ENCODE measurements at regions not wholly inside any gene's neighbourhood (a gene's known extent, or its start where the extent isn't known, plus 50 kb on each side); places are given as distances from the start of the nearest gene placed in this dataset.

DNA sequence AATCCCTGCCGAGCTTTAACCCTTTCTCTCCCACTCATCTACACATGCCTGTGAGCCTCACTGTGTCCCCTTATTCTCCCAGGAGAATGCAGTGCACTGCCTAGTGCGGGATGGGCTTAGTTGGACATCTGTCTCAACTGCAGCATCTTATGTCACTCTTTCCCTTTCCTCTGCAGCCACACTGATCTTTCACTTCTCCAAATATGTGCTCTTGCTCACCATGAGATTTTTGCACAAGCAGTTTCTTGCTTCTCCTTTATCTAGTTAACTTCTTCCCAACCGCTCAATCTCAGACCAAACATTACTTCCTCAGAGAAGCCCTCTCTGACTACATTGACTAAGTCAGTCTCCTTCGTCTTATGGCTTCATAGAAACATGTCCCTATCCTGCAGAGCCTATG, 292.3 kb downstream of the KBTBD8 start:
- no peak for DNase-seq

DNA sequence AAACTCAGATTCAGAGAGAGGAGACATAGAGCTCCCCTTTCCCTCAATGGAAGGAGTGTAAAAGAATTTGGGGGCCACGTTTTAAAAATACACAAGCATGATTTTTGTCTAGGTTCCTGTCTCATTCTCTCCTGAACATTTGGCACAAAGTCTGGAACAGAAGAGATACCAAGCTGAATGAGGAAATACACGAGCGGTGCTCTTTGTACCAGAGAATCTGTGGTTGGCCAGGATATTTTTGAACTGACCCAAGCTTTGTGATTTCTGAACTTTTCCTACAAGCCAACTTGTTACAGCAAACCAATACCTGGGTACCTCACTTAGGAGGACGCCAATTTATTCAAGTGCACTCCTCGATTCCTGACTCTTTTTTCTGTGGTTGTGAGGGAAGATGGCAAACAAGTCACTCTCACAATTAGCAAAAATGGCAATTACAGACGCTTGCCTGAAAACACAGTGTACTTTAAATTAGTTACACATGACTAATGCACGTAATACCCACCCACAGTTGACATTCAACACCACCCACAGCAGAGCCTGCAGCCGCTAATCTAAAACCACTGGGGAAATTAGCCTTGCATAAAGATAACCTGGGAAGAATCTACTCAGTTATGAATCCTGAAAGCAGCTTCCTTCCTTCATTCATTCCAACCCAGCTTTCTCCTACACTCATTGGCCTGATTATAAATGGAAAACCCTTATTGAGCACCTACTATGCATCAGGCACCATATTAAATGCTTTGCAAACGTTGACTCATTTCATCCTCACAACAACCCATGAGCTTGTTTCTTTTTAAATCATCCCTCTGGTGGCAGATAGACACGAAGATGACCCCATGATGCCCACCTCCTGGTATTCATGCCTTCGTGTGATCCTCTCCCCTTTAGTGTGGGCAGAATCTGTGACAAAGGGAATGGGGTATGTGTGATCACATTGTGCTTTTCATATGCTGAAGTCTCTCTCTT, 293.5 kb downstream of the KBTBD8 start:
- no peak for DNase-seq

DNA sequence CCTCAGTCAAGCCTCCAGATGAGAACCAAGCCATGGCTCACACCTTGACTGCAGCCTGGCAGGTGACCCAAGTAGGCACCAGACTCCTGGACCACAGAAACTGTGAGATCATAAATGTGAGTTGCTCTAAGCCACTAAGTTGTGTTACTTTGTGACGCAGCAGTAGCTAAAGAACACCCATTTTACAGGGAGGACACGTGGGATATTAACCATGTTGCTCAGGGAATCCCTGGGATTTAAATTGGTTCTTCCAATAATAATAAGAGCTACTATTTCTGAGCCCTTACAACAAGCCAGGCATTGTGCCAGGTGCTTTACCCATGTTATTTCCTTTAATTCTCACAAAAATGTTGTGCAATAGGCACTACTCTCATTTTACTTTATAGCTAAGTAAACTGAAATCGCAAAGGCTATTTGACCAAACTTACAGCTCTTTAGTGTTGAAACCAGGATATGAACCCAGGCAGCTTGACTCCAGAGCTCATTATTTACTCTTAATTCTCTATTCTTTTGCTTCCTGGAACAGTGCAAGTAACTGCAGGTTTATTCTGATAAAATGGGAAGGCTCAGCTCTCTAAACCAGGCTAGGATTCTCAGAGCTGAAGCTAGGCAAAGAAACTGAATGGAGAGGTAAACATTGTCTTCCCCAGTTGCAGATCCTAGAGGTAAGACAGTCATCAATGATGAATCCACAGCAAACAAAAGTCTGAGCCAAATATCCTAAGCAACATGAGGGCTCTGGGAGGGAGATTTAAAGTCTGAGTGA, 294.4 kb downstream of the KBTBD8 start:
- DNase-seq, result no peak

DNA sequence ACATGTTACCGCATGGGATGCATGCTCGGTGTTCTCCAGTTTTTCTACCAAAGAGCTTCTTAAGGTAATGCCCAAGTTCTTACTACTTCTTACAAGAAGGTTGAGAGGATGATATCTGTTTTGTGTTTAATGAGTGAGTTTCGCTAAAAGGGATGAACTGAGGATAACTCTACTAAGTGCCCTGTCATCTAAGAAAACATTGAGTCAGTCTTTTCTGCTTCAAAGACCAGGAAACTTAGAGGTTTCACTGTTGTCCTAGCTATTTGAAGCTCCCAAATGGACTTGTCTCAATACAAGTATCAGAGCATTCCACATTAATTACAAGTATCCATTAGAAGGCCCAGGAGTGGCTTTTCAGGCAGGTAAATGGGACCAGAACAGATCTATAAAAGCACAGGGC, 296.2 kb downstream of the KBTBD8 start:
- no peak for DNase-seq

DNA sequence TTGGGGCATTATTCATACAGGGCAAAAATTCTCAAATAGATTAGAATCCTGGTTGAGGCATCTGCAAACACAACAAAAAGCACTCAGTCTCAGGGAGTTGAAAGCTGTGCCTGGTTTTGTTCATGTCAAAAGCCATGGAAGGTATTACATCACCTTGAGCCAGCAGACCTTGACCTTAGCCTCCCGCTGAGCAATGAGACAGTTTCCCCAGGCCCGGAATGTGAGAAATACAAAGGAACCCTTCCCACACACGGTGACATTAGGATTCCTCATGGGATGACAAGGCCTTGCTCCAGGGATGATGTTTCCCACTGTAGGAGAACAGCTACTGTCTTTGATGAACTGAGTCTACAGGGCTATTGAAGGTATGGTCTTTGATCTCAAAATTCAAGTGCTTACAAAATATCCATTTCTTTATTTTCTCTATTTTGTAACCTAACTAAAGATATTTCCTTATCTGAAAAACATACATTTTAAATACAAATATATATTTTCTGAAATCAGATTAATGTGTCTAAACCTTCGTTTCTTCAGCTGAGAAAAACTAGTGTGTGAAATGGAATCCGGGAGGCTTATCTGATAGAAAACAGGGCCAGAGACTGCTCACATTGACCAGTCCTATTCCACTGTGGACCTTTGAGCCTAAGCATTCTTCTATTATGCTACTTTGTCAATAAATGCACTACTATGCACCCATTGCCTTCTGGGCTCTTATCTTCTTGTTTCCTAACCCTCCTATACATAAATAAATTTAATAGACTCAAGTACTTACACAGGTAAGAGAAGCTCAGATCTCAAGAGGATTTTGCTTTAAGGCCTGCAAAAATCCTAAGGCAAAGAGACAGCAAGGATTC, 298.2 kb downstream of the KBTBD8 start:
- DNase-seq, result no peak

DNA sequence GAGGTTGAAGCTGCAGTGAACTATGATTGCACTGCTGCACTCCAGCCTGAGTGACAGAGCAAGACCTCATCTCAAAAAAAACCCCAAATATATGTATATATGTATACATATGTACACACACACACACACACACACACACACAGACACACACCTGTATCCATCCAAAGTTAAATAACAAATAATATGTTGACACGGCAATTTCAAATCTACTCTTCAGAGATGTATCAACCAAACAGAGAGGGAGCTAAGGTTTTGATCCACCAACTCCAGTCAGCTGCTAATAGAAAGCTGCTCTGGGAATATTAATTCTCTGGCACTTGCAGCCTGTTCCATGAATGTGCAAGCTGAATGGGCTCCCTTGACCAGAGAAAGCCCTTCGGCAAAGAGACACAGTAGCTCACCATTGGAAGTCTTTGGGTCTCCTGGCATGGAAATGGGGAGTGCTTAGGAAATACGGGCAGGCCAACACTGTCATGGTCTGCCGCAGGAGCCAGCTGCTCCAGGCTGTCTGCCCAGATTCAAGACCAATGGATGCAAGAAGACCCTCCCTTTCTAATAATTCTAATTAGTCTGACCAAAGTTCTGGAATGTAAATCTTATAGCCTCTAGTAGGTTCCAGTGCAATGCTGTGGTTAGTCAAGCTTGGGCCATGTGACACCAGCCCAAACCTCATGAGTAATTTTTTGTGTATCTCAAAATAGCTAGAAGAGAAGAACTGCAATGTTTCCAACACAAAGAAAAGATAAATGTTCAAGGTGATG, 299.8 kb downstream of the KBTBD8 start:
- no peak for DNase-seq

DNA sequence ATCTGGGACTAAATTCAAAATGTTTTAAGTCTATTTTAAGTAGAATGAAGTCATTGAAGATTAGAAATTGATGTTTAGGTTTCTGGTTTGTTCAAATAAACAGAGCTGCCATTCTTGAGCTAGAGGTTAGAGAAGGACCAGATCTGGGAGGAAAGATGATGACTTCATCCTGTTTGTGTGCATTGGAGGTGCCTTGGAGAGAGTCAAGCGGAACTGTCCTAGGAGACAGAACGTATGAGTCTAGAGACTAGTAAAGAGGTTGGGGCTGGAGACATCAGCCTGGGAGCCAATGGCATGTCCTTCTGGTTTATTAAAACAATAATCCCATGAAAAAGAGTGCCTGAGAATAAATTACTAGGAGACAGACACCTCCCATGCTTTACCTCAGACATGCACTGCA, 303.4 kb downstream of the KBTBD8 start:
- no peak for DNase-seq

DNA sequence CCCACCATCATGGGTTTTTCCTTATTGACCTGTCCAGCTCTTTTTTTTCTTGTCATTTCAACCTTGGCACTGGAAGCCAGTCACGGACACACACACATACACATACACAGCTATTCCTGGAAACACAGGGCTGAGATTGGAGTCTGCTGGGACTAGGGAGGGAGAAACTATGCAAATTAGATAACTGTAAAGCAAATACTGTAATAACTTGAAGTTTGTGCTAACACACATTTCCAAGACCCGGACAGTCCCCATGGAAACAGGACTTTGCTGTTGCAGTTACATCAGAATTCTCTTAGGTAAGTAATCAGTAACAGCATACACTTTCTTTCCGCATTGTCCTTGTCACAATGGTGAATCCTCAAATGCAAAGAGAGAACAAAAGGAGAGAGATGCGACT, 304.4 kb downstream of the KBTBD8 start:
- DNase-seq, result no peak

DNA sequence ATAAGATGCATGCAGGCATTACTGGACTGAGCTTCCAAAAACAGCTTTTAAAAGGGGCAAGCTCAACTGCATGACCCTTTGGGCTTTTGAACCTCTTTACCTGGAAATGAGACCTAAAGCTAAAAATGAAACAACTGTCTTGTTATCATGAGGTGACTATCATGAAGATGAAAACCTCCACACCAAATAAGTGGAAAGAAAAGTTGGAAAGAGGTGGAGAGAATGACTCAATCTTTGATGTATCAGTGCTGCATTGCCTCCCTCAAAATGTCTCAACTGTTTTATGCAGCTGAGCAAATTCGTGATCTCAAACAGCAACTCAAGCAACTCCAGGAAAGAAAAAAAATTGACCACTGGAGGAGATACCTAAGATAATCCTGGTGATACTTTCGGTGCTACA, 307.1 kb downstream of the KBTBD8 start:
- DNase-seq, result no peak

DNA sequence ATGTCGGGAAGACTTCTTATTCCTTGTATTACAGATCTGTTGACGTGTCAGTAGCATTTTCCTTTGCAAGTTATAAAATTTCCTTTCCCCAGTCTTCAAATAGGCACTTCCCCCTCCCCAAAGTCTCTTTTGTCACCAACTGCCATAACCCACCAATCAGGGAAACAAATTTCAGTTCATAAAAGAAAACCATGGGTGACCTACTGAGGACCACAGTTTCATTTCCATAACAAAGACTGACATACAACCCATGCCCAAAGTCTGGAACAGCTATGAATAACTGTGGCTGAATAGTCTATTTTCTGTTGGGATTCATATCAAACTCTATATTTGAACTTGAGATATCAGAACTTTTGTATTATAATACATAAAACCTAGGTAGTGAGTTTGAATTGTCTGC, 307.8 kb downstream of the KBTBD8 start:
- no peak for DNase-seq

DNA sequence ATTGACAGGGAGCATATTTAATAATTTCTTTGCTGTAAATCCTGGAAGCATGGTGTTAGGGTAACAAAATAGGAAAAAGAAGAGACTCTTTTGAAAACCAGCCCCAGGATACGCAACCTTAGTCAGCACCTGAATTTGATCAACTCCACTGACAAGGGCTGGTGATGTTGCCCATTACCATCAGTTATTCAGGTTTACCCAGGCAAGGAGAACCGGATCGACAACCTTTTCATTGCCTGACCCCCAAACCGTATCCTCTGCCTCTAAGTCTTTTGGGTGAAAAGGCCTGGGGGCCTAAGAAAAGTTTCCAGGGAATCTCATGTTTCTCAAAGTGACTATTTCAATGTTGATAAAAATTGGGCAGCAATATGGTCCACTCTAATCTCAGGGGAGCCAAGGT, 313.3 kb downstream of the KBTBD8 start:
- no peak for DNase-seq

DNA sequence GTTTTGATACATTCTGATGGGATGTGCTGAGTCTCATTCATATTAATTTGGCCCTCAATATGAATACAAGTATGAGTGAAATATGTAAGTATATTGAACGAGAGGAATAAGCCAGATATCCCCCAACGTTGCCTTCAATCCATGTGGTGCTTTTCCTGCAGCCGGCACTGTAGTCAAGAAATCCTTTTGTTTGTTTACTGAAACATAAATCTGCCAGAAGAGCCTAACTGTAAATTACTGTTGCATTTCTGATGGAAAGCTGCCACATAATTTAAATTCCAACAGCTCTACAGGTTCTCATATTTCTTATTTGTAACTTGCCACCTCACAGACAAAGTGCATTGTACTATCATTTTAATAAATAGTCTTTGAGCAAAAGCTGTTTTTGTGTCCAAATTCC, 314.0 kb downstream of the KBTBD8 start:
- no peak for DNase-seq

DNA sequence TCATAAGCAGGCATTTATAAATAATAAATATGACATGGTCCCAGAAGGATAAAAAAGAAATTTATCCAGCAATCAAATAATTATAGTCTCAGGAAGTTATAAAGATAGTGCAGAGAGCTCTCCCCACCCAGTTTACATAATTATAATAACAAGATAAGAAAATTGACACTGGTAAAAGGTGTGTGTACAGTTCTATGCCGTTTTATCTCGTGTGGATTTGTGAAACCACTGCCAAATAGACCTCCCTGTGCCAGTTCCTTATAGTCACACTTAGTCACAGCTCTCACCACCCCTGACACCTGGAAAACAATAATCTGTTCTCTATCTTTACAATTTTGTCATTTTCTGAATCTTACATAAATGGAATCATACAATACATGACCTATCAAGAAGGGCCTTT, 320.1 kb downstream of the KBTBD8 start:
- no peak for DNase-seq

DNA sequence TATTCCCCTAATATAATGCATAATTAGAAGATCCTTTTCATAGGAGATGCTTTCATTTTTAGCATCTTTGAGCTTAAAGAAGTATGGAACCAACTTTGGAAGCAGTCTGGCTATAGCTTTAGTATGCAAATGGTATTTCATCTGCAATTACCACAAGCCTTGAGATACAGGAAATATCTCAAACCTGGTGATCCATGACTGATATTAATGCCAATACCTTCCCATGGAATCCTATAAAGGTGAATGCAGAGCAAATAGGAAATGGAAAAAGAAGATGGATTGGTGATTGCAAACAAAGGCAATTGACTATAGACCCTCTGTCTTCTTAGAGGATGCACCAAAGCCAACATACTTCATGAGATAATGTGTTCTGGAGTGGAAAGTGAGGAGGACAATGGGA, 326.4 kb downstream of the KBTBD8 start:
- DNase-seq, result no peak
